K562 (cell line): ENCODE measurements at regions not wholly inside any gene's neighbourhood (a gene's known extent, or its start where the extent isn't known, plus 50 kb on each side); places are given as distances from the start of the nearest gene placed in this dataset.

Experiments used
- ATAC-seq: fragments of 200-7000 bp; cut with Tn5 transposase; 3 replicates; pipeline ENCODE4 v1.9.1; 2020; ENCODE audit warnings: moderate library complexity
- BruUV-seq: library from RNA; stranded (reverse); fragments of 400-500 nt; replicated peaks from 2 replicates; lab custom pipeline; 2021; lab: Mats Ljungman, UMichigan
- CTCF ChIA-PET: fragments of 300-600 bp; formaldehyde crosslinking; extraction: SDS; loops from one replicate; lab custom pipeline; 2021; ENCODE audit warnings: low intra/inter-chr PET ratio; lab: Yijun Ruan, JAX
- POLR2A ChIA-PET: fragments of 300-600, 350-650 bp; sonication (Branson Sonifier 250); formaldehyde crosslinking; extraction: SDS; loops from one replicate; lab custom pipeline; 2021; ENCODE audit warnings: antibody characterized with exemption, inconsistent platforms; lab: Yijun Ruan, JAX
- DNase-seq, 4 experiments: peaks; one replicate each; pipeline versions ENCODE4 v3.0.0 to v3.0.0-alpha.2; 2011 to 2018; ENCODE audit warnings: low spot score in 3 of 4, mixed read lengths in 3 of 4; ENCODE audit errors: extremely low read depth in 1 of 4
- FAIRE-seq: peaks from 2 replicates; lab custom pipeline; 2011; peaks lifted over from hg19 to GRCh38; lab: Jason Lieb, UNC
- H2AFZ ChIP-seq: 2 replicates; pipeline ENCODE4 v1.6.0; 2011; ENCODE audit warnings: low read depth, low read length, control low read depth, inconsistent platforms
- H3K27ac ChIP-seq: fragments of 200-600 bp; 3 replicates; pipeline ENCODE4 v1.8.0; 2011; ENCODE audit warnings: low read depth, mild to moderate bottlenecking, control low read depth, inconsistent platforms, low read length, moderate library complexity, mixed read lengths; ENCODE audit errors: extremely low read depth
- H3K27me3 ChIP-seq, 2 experiments: fragments of 300-600 bp in 1 of 2; 2 replicates in 1 of 2; 3 replicates in 1 of 2; pipeline versions ENCODE4 v1.6.0 to v1.8.0; 2011; ENCODE audit warnings: inconsistent platforms in 2 of 2, low read length in 2 of 2, mild to moderate bottlenecking in 1 of 2, mixed read lengths in 1 of 2, moderate library complexity in 1 of 2; ENCODE audit not compliant: control insufficient read depth in 2 of 2, insufficient read depth in 2 of 2
- H3K36me3 ChIP-seq: fragments of 300-600 bp; 3 replicates; pipeline ENCODE4 v1.8.0; 2011; ENCODE audit warnings: mild to moderate bottlenecking, low read length, inconsistent platforms; ENCODE audit not compliant: control insufficient read depth, insufficient read depth
- H3K4me1 ChIP-seq, 2 experiments: fragments of 200-600 bp in 1 of 2; replicated peaks in 1 of 2; 2 replicates in 1 of 2; 3 replicates in 1 of 2; pipeline versions ENCODE4 v1.5.1 to v1.8.0; 2011; ENCODE audit warnings: inconsistent platforms in 2 of 2, low read length in 2 of 2, mild to moderate bottlenecking in 1 of 2, mixed read lengths in 1 of 2, moderate library complexity in 1 of 2; ENCODE audit not compliant: control insufficient read depth in 2 of 2, insufficient read depth in 2 of 2
- H3K4me2 ChIP-seq: 2 replicates; pipeline ENCODE4 v1.6.1; 2011; ENCODE audit warnings: low read length, control low read depth, inconsistent platforms, mixed read lengths; ENCODE audit not compliant: insufficient read depth
- H3K4me3 ChIP-seq: fragments of 200-600 bp; sonication (generic), shearing (Covaris generic); 2 replicates; pipeline ENCODE4 v1.5.1; 2016; ENCODE audit warnings: control low read depth, inconsistent platforms
- H3K79me2 ChIP-seq: fragments of 200-600 bp; 3 replicates; pipeline ENCODE4 v1.8.0; 2011; ENCODE audit warnings: low read length, inconsistent platforms; ENCODE audit not compliant: control insufficient read depth, insufficient read depth
- H3K9ac ChIP-seq, 2 experiments: 2 replicates each; pipeline versions ENCODE4 v1.6.0 to v1.6.1; 2011; ENCODE audit warnings: low read depth in 2 of 2, low read length in 2 of 2, control low read depth in 1 of 2, inconsistent platforms in 1 of 2, mild to moderate bottlenecking in 1 of 2, mixed read lengths in 1 of 2; ENCODE audit not compliant: insufficient read depth in 1 of 2
- H3K9me1 ChIP-seq: one replicate; pipeline ENCODE4 v1.6.0; 2011; ENCODE audit warnings: inconsistent platforms, mild to moderate bottlenecking, low read length, moderate library complexity; ENCODE audit not compliant: control insufficient read depth, insufficient read depth
- H3K9me3 ChIP-seq: replicated peaks from 2 replicates; pipeline ENCODE4 v1.5.1; 2011; ENCODE audit warnings: low read depth, low read length, inconsistent platforms; ENCODE audit not compliant: control insufficient read depth, insufficient read depth
- H4K20me1 ChIP-seq: replicated peaks from 2 replicates; pipeline ENCODE4 v1.6.1; 2011; ENCODE audit warnings: low read length, inconsistent platforms, mixed read lengths; ENCODE audit not compliant: control insufficient read depth, insufficient read depth
- CBFB ChIP-seq: sonication (generic); formaldehyde crosslinking; IDR thresholded peaks from 2 replicates; pipeline ENCODE4 v1.4.0; 2020; ENCODE audit warnings: mild to moderate bottlenecking, missing genetic modification reagents
- CBX3 ChIP-seq, 2 experiments: IDR thresholded peaks; 1 replicate in 1 of 2; 2 replicates in 1 of 2; pipeline ENCODE4 v1.6.1; 2012; ENCODE audit warnings: inconsistent platforms in 2 of 2, low read length in 2 of 2, borderline replicate concordance in 1 of 2, control low read depth in 1 of 2
- MTF1 ChIP-seq: fragments of 250-450 bp; sonication (Bioruptor Pico); IDR thresholded peaks from 2 replicates; pipeline ENCODE4 v1.9.0; 2021; ENCODE audit warnings: moderate library complexity, mild to moderate bottlenecking, inconsistent platforms, borderline replicate concordance
- NFIX ChIP-seq: fragments of 250-450 bp; sonication (Bioruptor Pico); IDR thresholded peaks from 2 replicates; pipeline ENCODE4 v1.4.0; 2020; ENCODE audit warnings: low read depth, mild to moderate bottlenecking, moderate library complexity
- RAD21 ChIP-seq, 2 experiments: fragments of 250-450 bp in 1 of 2; fragments of 450-650 bp in 1 of 2; sonication (Bioruptor Pico) in 1 of 2; formaldehyde crosslinking in 1 of 2; IDR thresholded peaks in 1 of 2; conservative IDR thresholded peaks in 1 of 2; 2 replicates each; pipeline versions ENCODE4 v1.4.0 to v1.8.0; 2020 to 2022; ENCODE audit warnings: mild to moderate bottlenecking in 2 of 2, moderate library complexity in 1 of 2
- SIRT6 ChIP-seq: IDR thresholded peaks from one replicate; pipeline ENCODE4 v1.6.1; 2012; ENCODE audit warnings: low read depth, mild to moderate bottlenecking, control low read depth, inconsistent platforms, low read length, moderate library complexity
- TAF9B ChIP-seq: fragments of 450-650 bp; IDR thresholded peaks from 2 replicates; pipeline ENCODE4 v1.6.1; 2018; ENCODE audit warnings: mild to moderate bottlenecking; ENCODE audit not compliant: partially characterized antibody
- ZNF224 ChIP-seq: sonication (generic); formaldehyde crosslinking; IDR thresholded peaks from 2 replicates; pipeline ENCODE4 v1.8.0; 2022; ENCODE audit warnings: mild to moderate bottlenecking, missing genetic modification reagents
- WGBS: fragments of 100-300 bp; shearing (Covaris generic); methylation state at CpG from one replicate; pipeline ENCODE4 v1.1.6; 2016; ENCODE audit warnings: low coverage, mixed read lengths; ENCODE audit not compliant: insufficient coverage; ENCODE audit errors: missing lambda C conversion rate; 5-methylcytosine and 5-hydroxymethylcytosine counted together
- in situ Hi-C: fragments of 300-500 bp; cut with MboI; formaldehyde crosslinking; loops from 4 replicates; pipeline ENCODE4 v1.15.0; 2018; ENCODE audit warnings: inconsistent platforms, mixed read lengths
- intact Hi-C: fragments of 100-400 bp; cut with micrococcal nuclease; formaldehyde crosslinking; loops from 2 replicates; pipeline ENCODE4 v1.14.2; 2022

DNA sequence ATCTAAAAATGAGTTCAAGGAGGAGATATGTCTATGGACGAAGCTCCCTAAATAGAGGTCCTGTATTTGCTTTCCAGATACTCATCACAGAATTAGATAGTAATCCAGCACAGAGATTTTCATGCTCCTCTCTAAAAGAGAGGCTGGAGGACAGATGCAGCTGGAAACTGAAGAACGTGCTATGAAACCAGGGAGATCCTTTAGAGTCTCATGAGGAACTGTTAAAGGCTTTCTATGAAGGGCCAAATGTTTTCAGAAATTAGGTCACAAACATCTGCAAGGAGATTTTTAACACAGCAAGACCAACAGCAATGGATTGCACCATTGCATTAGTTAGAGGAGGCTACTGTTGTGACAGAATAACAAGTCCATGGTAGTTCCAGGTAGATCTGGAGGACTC lies 95.6 kb upstream of the ARHGAP20 start:
- no peaks in the 10 kb centered on the region for H3K4me1 ChIP-seq
- H3K4me3 ChIP-seq, result no peak overlapping the region
- H3K36me3 ChIP-seq, result no peaks in the 10 kb centered on the region
- H3K27ac ChIP-seq, result no peak overlapping the region
- FAIRE-seq, result no peak
- no peaks in the 10 kb centered on the region for H3K27me3 ChIP-seq
- CTCF ChIA-PET, result no interaction called here
- TF ChIP-seq NFIX (CRISPR knock-in tag) (no peak), ZNF224 (CRISPR knock-in tag) (no peak), SIRT6 (no peak), CBFB (no peak), MTF1 (no peak), CBX3 (IDR thresholded peaks at IDR 0.05; ENCODE audit: borderline replicate concordance in 1 of 2, low read length in 2 of 2) (no peak), TAF9B (no peak), RAD21 (CRISPR knock-in tag; conservative IDR thresholded peaks at IDR 0.05 in 1 of 2, IDR thresholded peaks at IDR 0.05 in 1 of 2) (no peak)
- no peaks in the 10 kb centered on the region for H3K79me2 ChIP-seq
- 3% methylated on average over 2 of the region's 2 CpGs for WGBS
- H3K9me3 ChIP-seq, result no peaks in the 10 kb centered on the region; the same call in 1 of the 2 replicates
- intact Hi-C loops, result no loop called here
- no peak overlapping the region for H3K9ac ChIP-seq
- no peak overlapping the region for H2AFZ ChIP-seq
- H3K4me2 ChIP-seq, result no peak overlapping the region
- no peak for DNase-seq
- no peaks in the 10 kb centered on the region for H4K20me1 ChIP-seq
- POLR2A ChIA-PET, result no interaction called here
- no peaks in the 10 kb centered on the region for H3K9me1 ChIP-seq
- no peak for ATAC-seq
- in situ Hi-C loops, result no loop called here
- BruUV-seq, result no TSS peak
